Activated T-helper 2 cell treated with anti-CD3 and anti-CD28 coated beads, Interferon-gamma antibody, Interleukin-2, Interleukin-4, amounts not matched to agents 10 μg/mL and 5 μg/mL and 100 μg/mL, durations not matched to agents 14 hours and 24 hours and 36 hours (primary cell): ENCODE measurements at regions not wholly inside any gene's neighbourhood (a gene's known extent, or its start where the extent isn't known, plus 50 kb on each side); places are given as distances from the start of the nearest gene placed in this dataset.

Experiments used
- DNase-seq: peaks from one replicate; pipeline ENCODE4 v3.0.0; 2021; ENCODE audit warnings: low spot score
- H3K27ac Mint-ChIP-seq: one replicate; pipeline ENCODE4 v1.8.0; 2021; ENCODE audit warnings: mixed read lengths
- H3K27me3 Mint-ChIP-seq: one replicate; pipeline ENCODE4 v1.8.0; 2021; ENCODE audit warnings: low read depth, mixed read lengths
- H3K36me3 Mint-ChIP-seq: one replicate; pipeline ENCODE4 v1.8.0; 2021; ENCODE audit warnings: low read depth, mixed read lengths
- H3K4me1 Mint-ChIP-seq: one replicate; pipeline ENCODE4 v1.8.0; 2021; ENCODE audit warnings: low read depth, mixed read lengths
- H3K4me3 Mint-ChIP-seq: one replicate; pipeline ENCODE4 v1.8.0; 2021; ENCODE audit warnings: low read depth, mild to moderate bottlenecking, moderate library complexity, mixed read lengths
- H3K9me3 Mint-ChIP-seq: one replicate; pipeline ENCODE4 v1.8.0; 2021; ENCODE audit warnings: mixed read lengths
- intact Hi-C: fragments of 100-400 bp; cut with micrococcal nuclease; formaldehyde crosslinking; loops from one replicate; pipeline ENCODE4 v1.15.1; 2023

DNA sequence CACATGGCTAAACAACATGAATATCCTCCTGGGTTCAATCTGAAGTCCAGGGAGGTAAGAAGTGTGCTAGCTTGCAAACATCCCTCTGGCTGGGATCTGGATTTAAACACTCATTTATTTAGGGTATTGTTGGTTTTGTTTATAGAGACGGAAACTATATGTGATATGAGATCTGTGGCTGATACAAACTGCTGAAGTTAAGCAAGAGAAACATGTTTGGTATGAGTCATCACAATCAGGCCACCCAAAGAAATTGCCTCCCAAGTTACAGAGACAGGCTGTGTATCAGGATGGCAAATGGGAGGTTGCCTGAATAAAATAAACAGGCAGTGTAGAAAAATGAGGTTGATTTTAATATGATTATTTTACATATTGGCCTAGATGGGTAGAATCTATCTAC lies 562.1 kb downstream of the IGSF11 start:
- no peaks in the 10 kb centered on the region for H3K9me3 Mint-ChIP-seq
- no peaks in the 10 kb centered on the region for H3K27me3 Mint-ChIP-seq
- H3K4me3 Mint-ChIP-seq, result no peak overlapping the region
- DNase-seq, result no peak
- H3K27ac Mint-ChIP-seq, result no peak overlapping the region
- no peaks in the 10 kb centered on the region for H3K4me1 Mint-ChIP-seq
- intact Hi-C loops, result no loop called here
- H3K36me3 Mint-ChIP-seq, result no peaks in the 10 kb centered on the region

- Mint-ChIP-seq H3K27ac (no peak overlapping the region), H3K9me3 (no peaks in the 10 kb centered on the region), H3K4me1 (no peaks in the 10 kb centered on the region), H3K4me3 (no peak overlapping the region), H3K36me3 (no peaks in the 10 kb centered on the region), H3K27me3 (no peaks in the 10 kb centered on the region)
- no peak for DNase-seq
- intact Hi-C loops, result no loop called here
These were observed 561.3 kb downstream of the IGSF11 start for GRCh38 chr3:118473343-118473742.

DNA sequence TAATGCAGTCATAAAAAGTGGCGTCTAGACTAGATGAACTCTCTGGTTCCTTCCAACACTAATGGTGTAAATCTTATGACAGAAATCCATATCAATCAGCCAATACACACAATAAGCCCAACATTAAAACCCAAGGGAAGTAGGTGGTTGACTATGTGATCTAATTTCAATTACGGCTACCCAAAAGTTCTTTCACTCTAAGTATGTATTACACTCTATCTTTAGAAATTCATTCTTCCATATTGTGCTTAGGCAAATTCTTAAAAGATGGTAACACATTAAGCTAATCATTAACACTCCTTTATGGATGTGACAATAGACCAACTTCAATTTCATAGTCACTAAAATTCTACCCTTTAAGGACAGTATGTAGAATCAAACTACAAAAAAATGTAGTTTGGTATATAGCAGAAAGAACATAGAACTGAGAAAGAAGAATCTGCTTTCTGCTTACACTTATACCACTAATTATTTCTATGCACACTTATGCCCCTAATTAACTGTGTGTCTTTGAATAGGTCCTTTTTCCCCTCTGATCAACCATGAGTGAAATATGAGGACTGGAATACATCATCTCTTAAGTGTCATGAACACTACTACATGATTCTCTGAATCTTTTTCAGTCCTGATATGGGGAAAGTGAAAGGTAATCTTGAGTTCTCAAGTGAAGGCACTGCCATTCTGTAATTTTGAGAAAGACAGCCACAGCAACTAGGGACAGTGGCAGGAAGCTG lies 557.6 kb downstream of the IGSF11 start:
- intact Hi-C loops, result no loop called here
- no peaks in the 10 kb centered on the region for H3K4me1 Mint-ChIP-seq
- no peak for DNase-seq
- no peaks in the 10 kb centered on the region for H3K9me3 Mint-ChIP-seq
- H3K4me3 Mint-ChIP-seq, result no peak overlapping the region
- H3K27ac Mint-ChIP-seq, result no peak overlapping the region
- no peaks in the 10 kb centered on the region for H3K27me3 Mint-ChIP-seq
- H3K36me3 Mint-ChIP-seq, result no peaks in the 10 kb centered on the region

DNA sequence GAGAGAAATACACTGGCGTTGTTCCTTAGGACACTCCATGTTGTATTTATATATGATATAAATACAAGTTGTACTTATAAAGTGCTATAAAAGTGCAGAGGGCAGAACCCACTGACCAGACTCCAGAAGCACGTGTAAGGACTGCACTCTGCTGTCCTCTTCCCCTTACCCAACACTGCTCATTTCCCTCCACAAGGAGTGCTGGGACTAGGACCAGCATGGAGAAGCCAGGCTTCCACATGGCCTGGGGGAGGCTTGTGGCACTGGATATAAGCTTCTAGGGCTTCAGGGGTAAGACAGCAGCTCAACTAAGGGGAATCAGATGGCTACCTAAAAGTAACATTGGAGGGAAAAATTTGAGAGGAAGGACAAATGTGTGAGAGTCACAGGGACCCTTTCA lies 556.9 kb downstream of the IGSF11 start:
- intact Hi-C loops, result no loop called here
- no peak for DNase-seq
- H3K36me3 Mint-ChIP-seq, result no peaks in the 10 kb centered on the region
- no peaks in the 10 kb centered on the region for H3K4me1 Mint-ChIP-seq
- no peak overlapping the region for H3K4me3 Mint-ChIP-seq
- no peaks in the 10 kb centered on the region for H3K27me3 Mint-ChIP-seq
- no peak overlapping the region for H3K27ac Mint-ChIP-seq
- H3K9me3 Mint-ChIP-seq, result no peaks in the 10 kb centered on the region

GRCh38 chr3:118478706-118479276 lies 555.9 kb downstream of the IGSF11 start:
- DNase-seq, result no peak
- intact Hi-C loops, result no loop called here
- no peaks in the 10 kb centered on the region for H3K27me3 Mint-ChIP-seq

DNA sequence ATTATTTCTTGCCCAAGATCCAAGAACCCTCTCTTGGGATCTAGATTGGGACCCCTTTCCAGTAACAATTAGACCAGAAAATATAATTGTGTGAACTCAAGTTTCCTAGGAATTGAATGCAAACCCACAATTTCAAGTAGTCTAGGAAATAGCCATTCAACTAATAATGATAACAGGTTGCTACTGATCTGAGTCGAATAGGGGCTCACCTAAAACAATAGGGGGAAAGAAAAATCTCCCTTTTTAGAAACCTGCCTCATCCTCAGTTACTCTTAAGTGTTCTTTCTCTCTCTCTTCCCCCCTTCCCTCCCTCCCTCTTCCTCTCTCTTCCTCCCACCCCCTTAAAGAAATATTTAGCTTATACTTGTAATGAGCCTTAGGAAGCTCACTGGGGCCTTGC lies 555.3 kb downstream of the IGSF11 start:
- intact Hi-C loops, result no loop called here
- H3K4me3 Mint-ChIP-seq, result no peak overlapping the region
- no peaks in the 10 kb centered on the region for H3K36me3 Mint-ChIP-seq
- DNase-seq, result no peak
- no peaks in the 10 kb centered on the region for H3K4me1 Mint-ChIP-seq
- no peaks in the 10 kb centered on the region for H3K9me3 Mint-ChIP-seq
- H3K27me3 Mint-ChIP-seq, result no peaks in the 10 kb centered on the region
- no peak overlapping the region for H3K27ac Mint-ChIP-seq

More at GRCh38 chr3:118478706-118479276, 555.9 kb downstream of the IGSF11 start:
- Mint-ChIP-seq H3K27ac (no peak overlapping the region), H3K9me3 (no peaks in the 10 kb centered on the region), H3K4me1 (no peaks in the 10 kb centered on the region), H3K36me3 (no peaks in the 10 kb centered on the region), H3K4me3 (no peak overlapping the region)

DNA sequence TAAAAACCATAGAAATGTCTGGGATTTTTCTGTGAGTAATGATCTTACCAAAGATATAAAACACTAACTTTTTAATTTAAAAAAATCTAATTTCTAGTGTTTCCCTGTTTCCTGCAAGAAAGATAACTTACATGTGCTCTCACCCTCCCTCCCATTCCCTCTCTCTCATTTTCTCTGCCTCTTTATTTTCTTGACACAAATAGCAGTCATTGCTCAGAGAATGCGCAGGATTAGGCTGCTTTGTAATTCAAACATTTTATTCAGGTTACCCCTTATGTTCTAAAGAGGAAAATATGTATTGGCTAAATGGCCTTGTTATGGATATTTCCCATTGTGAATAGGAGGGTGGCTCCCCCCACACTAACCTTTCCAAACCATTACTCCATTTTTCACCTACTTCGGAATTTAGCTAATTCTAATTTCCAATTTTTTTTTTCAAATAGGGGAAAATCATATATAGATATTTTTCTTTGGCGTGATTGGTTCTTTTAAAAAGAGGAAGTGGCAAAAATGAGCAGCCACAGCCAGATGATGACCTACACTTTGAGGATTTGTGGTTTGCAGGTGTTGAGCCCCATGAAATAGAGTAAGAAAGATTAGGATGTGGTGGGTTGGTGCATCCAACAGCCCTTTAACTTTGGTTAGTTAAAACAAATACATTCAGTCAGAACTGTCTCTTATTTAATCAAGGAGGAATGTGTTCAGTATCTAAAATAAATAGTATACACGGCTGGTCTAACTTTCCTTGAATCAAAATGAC lies 554.4 kb downstream of the IGSF11 start:
- no peak for DNase-seq
- Mint-ChIP-seq H3K27me3 (no peaks in the 10 kb centered on the region), H3K4me1 (no peaks in the 10 kb centered on the region), H3K36me3 (no peaks in the 10 kb centered on the region), H3K27ac (no peak overlapping the region), H3K9me3 (no peaks in the 10 kb centered on the region), H3K4me3 (no peak overlapping the region)
- intact Hi-C loops, result no loop called here

GRCh38 chr3:118485693-118486092 lies 549.0 kb downstream of the IGSF11 start:
- no peaks in the 10 kb centered on the region for H3K36me3 Mint-ChIP-seq

DNA sequence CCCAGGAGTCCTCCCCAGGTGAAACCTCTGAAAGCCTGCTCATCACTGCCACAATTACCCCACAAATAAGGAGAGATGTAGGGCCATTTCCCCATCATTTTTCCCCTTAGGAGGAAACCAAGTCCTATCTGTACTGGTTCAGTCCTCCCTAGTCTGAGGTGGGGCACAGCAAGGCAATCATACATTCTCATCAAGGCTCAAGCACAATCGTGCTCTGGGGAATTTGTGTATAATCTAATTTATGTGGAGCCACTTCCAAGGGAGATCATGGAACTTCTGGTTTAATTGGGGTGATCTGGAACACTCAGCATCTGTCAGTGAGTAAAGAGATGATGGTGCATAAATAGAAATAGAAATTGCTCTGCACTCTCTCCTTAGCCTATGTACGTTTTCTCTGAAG lies 546.9 kb downstream of the IGSF11 start:
- Mint-ChIP-seq H3K27ac (no peak overlapping the region), H3K9me3 (no peaks in the 10 kb centered on the region), H3K36me3 (no peaks in the 10 kb centered on the region), H3K27me3 (no peaks in the 10 kb centered on the region), H3K4me1 (no peaks in the 10 kb centered on the region), H3K4me3 (no peak overlapping the region)
- no peak for DNase-seq
- intact Hi-C loops, result no loop called here

More at GRCh38 chr3:118485693-118486092, 549.0 kb downstream of the IGSF11 start:
- no peak overlapping the region for H3K27ac Mint-ChIP-seq
- no peak for DNase-seq
- intact Hi-C loops, result no loop called here
- H3K4me3 Mint-ChIP-seq, result no peak overlapping the region
- H3K4me1 Mint-ChIP-seq, result no peaks in the 10 kb centered on the region
- H3K9me3 Mint-ChIP-seq, result no peaks in the 10 kb centered on the region
- H3K27me3 Mint-ChIP-seq, result no peaks in the 10 kb centered on the region

- H3K9me3 Mint-ChIP-seq, result no peaks in the 10 kb centered on the region
- no peaks in the 10 kb centered on the region for H3K36me3 Mint-ChIP-seq
- H3K27me3 Mint-ChIP-seq, result no peaks in the 10 kb centered on the region
- no peak for DNase-seq
- no peaks in the 10 kb centered on the region for H3K4me1 Mint-ChIP-seq
- no peak overlapping the region for H3K27ac Mint-ChIP-seq
- intact Hi-C loops, result no loop called here
- H3K4me3 Mint-ChIP-seq, result no peak overlapping the region
These were observed 545.9 kb downstream of the IGSF11 start for GRCh38 chr3:118488732-118489131.

DNA sequence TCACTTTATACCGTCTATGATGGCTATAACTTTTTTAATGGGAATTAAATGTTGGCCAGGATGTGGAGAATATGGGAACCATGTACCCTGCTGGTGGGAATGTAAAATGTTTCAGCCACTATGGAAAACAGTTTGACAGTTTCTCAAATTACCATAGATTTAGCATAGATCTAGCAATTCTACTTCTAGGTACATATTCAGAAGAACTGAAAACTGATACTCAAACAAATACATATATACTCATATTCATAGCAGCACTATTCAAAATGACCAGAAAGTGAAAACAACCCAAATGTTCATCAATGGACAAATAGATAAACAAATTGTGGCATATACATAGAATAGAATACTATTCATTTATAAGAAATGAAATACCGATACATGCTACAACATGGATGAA lies 539.4 kb downstream of the IGSF11 start:
- H3K27me3 Mint-ChIP-seq, result no peaks in the 10 kb centered on the region
- H3K36me3 Mint-ChIP-seq, result no peaks in the 10 kb centered on the region
- intact Hi-C loops, result no loop called here
- no peak overlapping the region for H3K27ac Mint-ChIP-seq
- DNase-seq, result no peak
- no peaks in the 10 kb centered on the region for H3K9me3 Mint-ChIP-seq
- no peak overlapping the region for H3K4me3 Mint-ChIP-seq
- H3K4me1 Mint-ChIP-seq, result no peaks in the 10 kb centered on the region

GRCh38 chr3:118497274-118497673 lies 537.4 kb downstream of the IGSF11 start:
- Mint-ChIP-seq H3K4me1 (no peaks in the 10 kb centered on the region), H3K27ac (no peak overlapping the region), H3K4me3 (no peak overlapping the region), H3K9me3 (no peaks in the 10 kb centered on the region), H3K36me3 (no peaks in the 10 kb centered on the region), H3K27me3 (no peaks in the 10 kb centered on the region)
- DNase-seq, result no peak
- intact Hi-C loops, result no loop called here

GRCh38 chr3:118501152-118501551 lies 533.5 kb downstream of the IGSF11 start:
- intact Hi-C loops, result no loop called here
- no peaks in the 10 kb centered on the region for H3K27me3 Mint-ChIP-seq
- no peaks in the 10 kb centered on the region for H3K36me3 Mint-ChIP-seq
- H3K27ac Mint-ChIP-seq, result no peak overlapping the region
- H3K4me3 Mint-ChIP-seq, result no peak overlapping the region
- H3K9me3 Mint-ChIP-seq, result no peaks in the 10 kb centered on the region
- DNase-seq, result no peak
- H3K4me1 Mint-ChIP-seq, result no peaks in the 10 kb centered on the region
